Ecto neural progenitor cell (in vitro differentiated cells): ENCODE measurements at regions not wholly inside any gene's neighbourhood (a gene's known extent, or its start where the extent isn't known, plus 50 kb on each side); places are given as distances from the start of the nearest gene placed in this dataset.
"Not testable (repeated sequence)": the region's sequence is repeated elsewhere in the genome, so short reads cannot be mapped to it uniquely, and the experiment has no call there.

Source experiments
- DNase-seq: peaks from one replicate; pipeline ENCODE4 v3.0.0-alpha.2; 2018; ENCODE audit warnings: low spot score

GRCh38 chr15:45948181-45948621 is 313.4 kb downstream of the SQOR start:
- no peak for DNase-seq

DNA sequence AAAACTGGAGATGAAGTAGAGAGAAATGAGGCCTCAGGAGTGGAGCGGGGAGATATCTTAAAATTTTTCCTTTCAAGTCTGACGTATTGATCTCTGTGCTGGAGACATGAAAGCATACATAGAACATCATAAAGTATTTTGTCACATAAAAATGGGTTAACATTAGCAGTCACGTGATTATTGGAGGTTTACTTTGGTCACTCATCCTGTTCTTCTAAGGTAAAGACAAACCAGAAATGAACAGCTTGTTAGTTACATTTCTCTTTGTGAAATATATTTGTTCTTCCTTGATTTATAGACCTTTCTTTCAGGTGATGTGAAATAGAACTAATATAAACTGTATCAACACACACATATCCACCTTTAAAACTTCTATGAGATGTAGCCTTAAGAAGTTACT is 324.1 kb downstream of the SQOR start:
- no peak for DNase-seq

- DNase-seq: no peak
Measured at GRCh38 chr15:45962733-45963132, 327.9 kb downstream of the SQOR start.

GRCh38 chr15:45970542-45970941 is 335.7 kb downstream of the SQOR start:
- no peak for DNase-seq

- DNase-seq: no peak
Measured at GRCh38 chr15:45980366-45980765, 345.5 kb downstream of the SQOR start.

DNA sequence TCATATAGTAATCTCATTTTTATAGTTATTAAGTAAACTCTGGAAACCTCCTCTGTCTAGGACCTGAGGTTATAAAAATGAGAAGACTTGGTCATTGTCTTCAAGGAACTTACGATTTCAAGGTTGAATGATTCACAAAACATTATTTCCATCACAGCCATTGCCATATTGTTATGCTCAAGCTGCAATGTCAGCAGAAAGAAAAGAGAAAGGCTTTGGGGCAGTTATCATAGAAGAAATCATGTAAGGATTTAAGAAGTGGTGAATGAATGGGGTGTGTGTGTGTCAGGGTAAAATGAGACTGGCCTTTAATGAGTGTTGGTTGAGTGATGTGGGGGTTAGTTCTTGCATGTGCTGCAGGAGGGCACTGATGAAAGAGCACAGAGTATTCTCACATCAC is 346.8 kb downstream of the SQOR start:
- no peak for DNase-seq

DNA sequence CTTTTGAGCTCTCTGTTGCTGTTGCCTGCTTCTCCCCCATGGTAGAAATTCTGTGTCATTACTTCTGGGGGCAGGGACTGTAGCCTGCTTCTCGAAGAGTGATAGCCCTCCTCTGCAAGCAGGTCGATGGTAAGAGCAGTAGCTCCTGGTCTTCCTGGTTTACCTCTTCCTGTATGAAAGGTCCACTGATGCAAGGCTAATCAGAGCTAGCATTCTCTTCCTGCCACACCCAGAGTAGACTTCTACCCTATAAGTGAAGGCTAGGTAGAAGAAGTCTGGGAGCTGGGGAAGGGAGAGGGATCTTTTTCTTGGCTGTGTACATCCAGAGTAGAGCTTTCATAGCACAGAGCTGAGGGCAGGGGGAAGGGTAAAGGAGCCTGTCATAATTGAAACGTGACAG is 357.0 kb downstream of the SQOR start:
- DNase-seq: no peak

DNA sequence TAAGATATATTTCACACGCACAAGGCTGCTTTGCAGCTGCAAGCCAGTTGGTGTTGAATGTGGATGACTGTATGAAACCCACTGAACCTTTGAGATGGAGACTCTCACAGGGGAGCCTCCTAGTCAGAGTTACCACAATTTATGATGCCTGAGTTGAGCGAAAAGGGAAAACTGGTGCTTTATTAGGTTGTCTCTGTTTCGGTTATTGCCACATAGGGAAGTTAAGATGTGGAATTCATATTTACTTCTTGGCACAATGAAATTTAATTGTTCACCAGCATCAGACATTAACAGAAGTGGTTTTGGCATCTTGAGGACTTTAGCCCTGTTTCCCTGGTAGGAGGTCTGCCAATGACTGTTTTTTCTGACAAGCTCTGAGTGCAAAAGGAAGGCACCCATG is 358.2 kb downstream of the SQOR start:
- no peak for DNase-seq

DNA sequence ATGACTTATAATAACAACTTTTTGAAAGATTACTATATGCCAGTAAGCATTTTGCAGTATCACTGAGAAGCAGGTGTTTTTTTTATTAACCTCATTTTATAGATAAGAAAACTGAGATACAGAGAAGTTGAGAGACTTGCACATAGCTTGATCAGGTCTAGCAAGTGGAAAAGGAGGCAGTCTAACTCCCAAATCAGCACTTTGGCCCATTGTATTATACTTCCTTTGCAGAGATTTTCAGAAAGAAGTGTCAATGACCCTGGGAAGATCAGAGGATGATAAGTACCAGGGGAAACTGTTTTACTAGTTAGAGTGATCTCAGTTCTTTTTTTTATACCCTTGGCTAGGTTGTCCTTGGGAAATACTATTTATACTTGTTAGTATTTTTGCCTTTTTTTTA is 358.7 kb downstream of the SQOR start:
- no peak for DNase-seq

DNA sequence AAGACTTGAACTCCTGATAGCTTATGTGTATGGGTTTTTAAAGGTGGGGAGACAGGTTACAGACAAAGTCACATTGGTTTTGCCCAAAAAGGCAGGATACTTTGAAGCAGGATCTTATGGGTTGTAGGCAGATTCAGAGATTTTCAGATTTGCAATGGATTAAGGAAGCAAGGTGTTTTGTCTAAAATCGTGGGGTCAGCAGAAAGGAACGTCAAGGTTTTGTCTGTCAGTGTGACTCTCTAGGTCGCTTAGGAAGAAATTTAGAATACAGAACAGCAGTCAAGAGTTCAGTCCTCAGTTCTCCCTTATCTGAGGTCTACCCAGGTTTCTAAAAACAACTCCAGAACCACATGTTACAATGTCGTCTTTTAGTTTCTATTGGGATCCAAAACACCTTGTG is 361.0 kb downstream of the SQOR start:
- DNase-seq: no peak

DNA sequence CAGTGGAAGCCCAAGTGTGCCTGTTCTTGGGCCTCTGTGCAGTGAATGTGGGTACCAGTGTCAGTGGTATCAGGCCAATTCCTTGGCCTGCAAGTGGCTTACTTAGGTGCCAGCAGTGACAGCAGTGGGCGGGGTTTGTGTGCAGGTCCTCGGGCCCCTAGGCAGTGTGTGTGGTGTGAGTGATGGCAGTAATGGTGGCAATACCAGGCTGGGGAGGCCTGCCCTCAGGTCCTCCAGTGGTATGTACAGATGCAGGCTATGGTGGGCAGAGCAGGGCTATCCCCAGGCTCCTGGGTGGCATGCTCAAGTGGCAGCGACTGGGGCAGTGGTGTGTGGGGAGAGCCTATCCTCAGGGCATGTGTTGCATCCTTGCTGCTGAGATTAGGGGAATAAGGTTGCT is 379.7 kb downstream of the SQOR start:
- DNase-seq: no peak

- DNase-seq: no peak
Measured at GRCh38 chr15:46034755-46035154, 399.9 kb downstream of the SQOR start.

DNA sequence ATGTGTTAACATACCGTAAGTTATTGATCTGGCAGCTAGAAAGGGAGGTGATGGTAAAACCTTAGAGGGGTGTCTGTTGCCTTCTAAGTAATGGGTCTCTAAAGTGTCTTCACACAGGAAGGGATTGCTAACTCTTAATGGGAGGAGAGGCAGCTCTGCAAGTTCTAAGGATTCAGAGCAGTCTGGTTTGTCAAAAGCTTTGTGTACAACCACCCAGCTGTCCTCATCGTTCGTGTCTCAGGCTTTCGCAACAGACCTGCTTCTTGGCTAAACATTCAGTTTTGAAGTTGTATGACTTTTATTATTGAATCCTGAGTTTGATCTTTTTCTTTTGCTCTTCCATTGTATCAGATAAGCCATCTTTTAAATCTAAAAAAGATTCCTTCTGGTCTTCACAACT is 404.9 kb downstream of the SQOR start:
- no peak for DNase-seq

DNA sequence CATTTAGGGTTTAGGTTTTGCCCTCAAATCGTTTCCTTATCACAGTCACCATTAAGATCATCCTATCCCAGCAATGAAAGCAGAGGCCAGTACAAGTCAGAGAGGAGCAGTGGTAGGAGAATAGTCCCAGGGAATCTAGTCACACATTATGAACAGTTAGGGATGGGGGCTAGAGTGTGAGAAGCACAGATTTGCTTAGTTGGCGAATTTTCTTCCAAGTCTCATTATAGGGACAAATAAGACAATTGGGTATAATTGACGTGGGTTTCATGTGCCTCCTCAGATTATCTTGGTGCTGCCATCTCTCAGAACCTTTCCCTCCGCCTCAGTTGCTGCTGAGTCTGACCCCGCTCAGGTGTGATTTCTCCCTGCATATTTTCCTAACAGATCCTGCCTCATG is 407.1 kb downstream of the SQOR start:
- no peak for DNase-seq

- DNase-seq: no peak
Measured at GRCh38 chr15:46059921-46060594, 425.2 kb downstream of the SQOR start.

GRCh38 chr15:46061002-46061401 is 426.2 kb downstream of the SQOR start:
- DNase-seq: no peak

GRCh38 chr15:46077220-46077619 is 442.4 kb downstream of the SQOR start:
- no peak for DNase-seq

GRCh38 chr15:46079046-46079445 is 444.2 kb downstream of the SQOR start:
- DNase-seq: no peak

- DNase-seq: peak; percentile 74
Measured at GRCh38 chr15:46080016-46080415, 445.2 kb downstream of the SQOR start.

GRCh38 chr15:46088486-46089445 is 453.9 kb downstream of the SQOR start:
- no peak for DNase-seq

DNA sequence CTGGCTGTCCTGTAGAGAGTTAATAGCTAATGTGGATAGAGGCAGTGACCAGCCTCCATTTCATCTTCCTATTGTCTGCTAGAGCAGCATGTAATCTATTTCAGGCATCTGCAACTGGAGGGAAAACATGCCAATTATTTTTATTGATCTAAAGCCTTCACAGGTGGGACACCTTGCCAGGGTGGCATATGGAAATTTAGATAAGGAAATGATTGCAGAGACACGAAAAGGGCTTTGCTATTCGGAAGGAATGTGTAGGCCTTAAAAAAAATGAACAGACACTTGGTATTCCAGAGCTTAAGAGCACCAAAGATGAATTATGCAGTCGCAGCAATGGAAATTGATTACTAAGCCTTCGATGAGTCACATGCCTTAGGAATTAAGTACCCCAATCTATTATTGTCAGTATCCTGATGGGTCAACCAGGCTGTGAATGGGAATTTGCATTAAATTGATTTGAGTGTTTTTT is 454.7 kb downstream of the SQOR start:
- no peak for DNase-seq

DNA sequence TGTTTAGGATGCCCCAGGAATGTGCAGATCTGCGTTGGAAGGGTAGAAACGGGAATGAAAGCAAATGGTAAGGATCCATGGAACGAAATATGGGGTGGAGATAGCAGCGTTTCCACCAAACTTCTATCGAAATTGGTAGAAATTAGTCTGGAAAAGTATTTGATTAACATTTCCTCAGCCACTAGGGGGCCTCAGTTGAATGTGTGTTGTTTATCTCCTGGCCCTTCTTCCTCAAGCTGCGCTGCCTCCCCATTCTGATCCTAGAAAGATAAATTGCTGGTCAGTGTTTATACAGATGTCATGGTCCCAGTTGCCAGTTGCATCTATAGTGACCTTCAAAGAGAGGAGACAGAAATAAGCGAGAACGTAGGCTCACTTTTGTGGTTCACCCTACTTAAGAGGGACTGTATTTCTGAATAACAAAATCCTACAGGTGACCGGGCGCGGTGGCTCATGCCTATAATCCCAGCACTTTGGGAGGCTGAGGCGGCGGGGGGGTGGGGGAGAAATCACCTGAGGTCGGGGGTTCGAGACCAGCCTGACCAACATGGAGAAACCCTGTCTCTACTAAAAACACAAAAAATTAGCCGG is 457.1 kb downstream of the SQOR start:
- peak; percentile 52 for DNase-seq

DNA sequence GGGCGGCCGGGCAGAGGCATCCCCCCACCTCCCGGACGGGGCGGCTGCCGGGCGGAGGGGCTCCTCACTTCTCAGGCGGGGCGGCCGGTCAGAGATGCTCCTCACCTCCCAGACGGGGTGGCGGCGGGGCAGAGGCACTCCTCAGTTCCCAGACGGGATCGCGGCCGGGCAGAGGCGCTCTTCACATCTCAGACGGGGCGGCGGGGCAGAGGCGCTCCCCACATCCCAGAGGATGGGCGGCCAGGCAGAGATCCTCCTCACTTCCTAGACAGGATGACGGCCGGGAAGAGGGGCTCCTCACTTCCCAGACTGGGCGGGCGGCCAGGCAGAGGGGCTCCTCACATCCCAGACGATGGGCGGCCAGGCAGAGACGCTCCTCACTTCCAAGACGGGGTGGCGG is 463.2 kb downstream of the SQOR start:
- not testable (repeated sequence) for DNase-seq
